SK-N-MC (cell line): ENCODE measurements at regions not wholly inside any gene's neighbourhood (a gene's known extent, or its start where the extent isn't known, plus 50 kb on each side); places are given as distances from the start of the nearest gene placed in this dataset.

Experiments
- EZH2 ChIP-seq: fragments of 200-600 bp; sonication (generic); IDR thresholded peaks from one replicate; pipeline ENCODE4 v1.6.1; 2017; ENCODE audit warnings: antibody characterized with exemption
- POLR2AphosphoS5 ChIP-seq: IDR thresholded peaks from 2 replicates; pipeline ENCODE4 v1.6.1; 2012; ENCODE audit warnings: mild to moderate bottlenecking, low read depth, low read length, borderline replicate concordance

DNA sequence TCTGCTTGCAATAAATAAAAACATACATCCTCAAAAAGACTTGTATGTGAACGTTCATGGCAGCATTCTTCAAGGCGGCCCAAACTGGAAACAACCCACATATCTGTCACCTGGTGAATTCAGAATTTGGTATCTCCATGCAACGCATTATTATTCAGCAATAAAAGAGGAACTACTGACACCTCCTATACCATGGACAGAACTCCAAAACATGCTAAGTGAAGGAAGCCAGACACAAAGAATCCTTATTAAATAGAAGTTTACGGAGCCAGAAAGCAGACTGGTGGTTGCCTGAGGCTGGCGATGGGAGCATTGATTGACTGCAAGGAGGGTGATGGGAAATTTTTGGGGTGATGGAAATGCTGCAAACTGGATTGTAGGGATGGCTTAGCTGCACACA lies 530.8 kb upstream of the DPP6 start:
- TF ChIP-seq EZH2, result no peak
- TF ChIP-seq POLR2AphosphoS5, result no peak
